Activated B cell treated with CpG ODN at 0.5 μM for 24 hours (primary cell): ENCODE measurements at regions not wholly inside any gene's neighbourhood (a gene's known extent, or its start where the extent isn't known, plus 50 kb on each side); places are given as distances from the start of the nearest gene placed in this dataset.

ENCODE experiments used
- ATAC-seq: fragments of 200-7000 bp; cut with Tn5 transposase; one replicate; pipeline ENCODE4 v1.10.0; 2021; ENCODE audit warnings: low read depth, mild to moderate bottlenecking, moderate library complexity
- CTCF ChIA-PET: fragments of 350-600 bp; sonication (Branson Sonifier 250); formaldehyde crosslinking; loops from one replicate; lab custom pipeline; 2021; ENCODE audit warnings: antibody characterized with exemption; lab: Charles Lee
- POLR2A ChIA-PET: fragments of 350-600 bp; sonication (Branson Sonifier 250); formaldehyde crosslinking; loops from one replicate; lab custom pipeline; 2021; ENCODE audit warnings: antibody characterized with exemption; lab: Charles Lee
- DNase-seq: peaks from one replicate; pipeline ENCODE4 v3.0.0; 2022
- H3K27ac Mint-ChIP-seq: one replicate; pipeline ENCODE4 v1.8.0; 2020; ENCODE audit warnings: mixed read lengths
- H3K27me3 Mint-ChIP-seq: one replicate; pipeline ENCODE4 v1.8.0; 2021; ENCODE audit warnings: mixed read lengths
- H3K36me3 Mint-ChIP-seq: one replicate; pipeline ENCODE4 v1.8.0; 2021; ENCODE audit warnings: low read depth, mixed read lengths
- H3K4me1 Mint-ChIP-seq: one replicate; pipeline ENCODE4 v1.8.0; 2021; ENCODE audit warnings: mixed read lengths
- H3K4me3 Mint-ChIP-seq: one replicate; pipeline ENCODE4 v1.8.0; 2020; ENCODE audit warnings: mild to moderate bottlenecking, mixed read lengths
- H3K9me3 Mint-ChIP-seq: one replicate; pipeline ENCODE4 v1.8.0; 2020; ENCODE audit warnings: mixed read lengths
- intact Hi-C: fragments of 100-400 bp; cut with micrococcal nuclease; formaldehyde crosslinking; loops from one replicate; pipeline ENCODE4 v1.15.1; 2024
- TF ChIP-seq, protein P1 (sequence below): fragments of 200-600 bp; IDR thresholded peaks from one replicate; pipeline ENCODE4 v1.8.0; 2022; ENCODE audit warnings: antibody characterized with exemption, mild to moderate bottlenecking

- DNase-seq (no peak), ATAC-seq (no peak)
- TF ChIP-seq, protein P1, sequence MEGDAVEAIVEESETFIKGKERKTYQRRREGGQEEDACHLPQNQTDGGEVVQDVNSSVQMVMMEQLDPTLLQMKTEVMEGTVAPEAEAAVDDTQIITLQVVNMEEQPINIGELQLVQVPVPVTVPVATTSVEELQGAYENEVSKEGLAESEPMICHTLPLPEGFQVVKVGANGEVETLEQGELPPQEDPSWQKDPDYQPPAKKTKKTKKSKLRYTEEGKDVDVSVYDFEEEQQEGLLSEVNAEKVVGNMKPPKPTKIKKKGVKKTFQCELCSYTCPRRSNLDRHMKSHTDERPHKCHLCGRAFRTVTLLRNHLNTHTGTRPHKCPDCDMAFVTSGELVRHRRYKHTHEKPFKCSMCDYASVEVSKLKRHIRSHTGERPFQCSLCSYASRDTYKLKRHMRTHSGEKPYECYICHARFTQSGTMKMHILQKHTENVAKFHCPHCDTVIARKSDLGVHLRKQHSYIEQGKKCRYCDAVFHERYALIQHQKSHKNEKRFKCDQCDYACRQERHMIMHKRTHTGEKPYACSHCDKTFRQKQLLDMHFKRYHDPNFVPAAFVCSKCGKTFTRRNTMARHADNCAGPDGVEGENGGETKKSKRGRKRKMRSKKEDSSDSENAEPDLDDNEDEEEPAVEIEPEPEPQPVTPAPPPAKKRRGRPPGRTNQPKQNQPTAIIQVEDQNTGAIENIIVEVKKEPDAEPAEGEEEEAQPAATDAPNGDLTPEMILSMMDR = no peak
- Mint-ChIP-seq H3K4me3 (no peak overlapping the region), H3K36me3 (no peaks in the 10 kb centered on the region), H3K27ac (no peak overlapping the region), H3K9me3 (peaks cover 6% of the 10 kb centered on the region), H3K4me1 (no peaks in the 10 kb centered on the region), H3K27me3 (no peaks in the 10 kb centered on the region)
- ChIA-PET POLR2A (no interaction called here), CTCF (no interaction called here)
- intact Hi-C loops = no loop called here
These were observed 719.3 kb downstream of the NR2F1-AS1 start for GRCh38 chr5:92861531-92862285.

- DNase-seq (no peak), ATAC-seq (no peak)
- CTCF ChIA-PET = no interaction called here
- H3K4me3 Mint-ChIP-seq = no peak overlapping the region
- H3K4me1 Mint-ChIP-seq = no peaks in the 10 kb centered on the region
- H3K9me3 Mint-ChIP-seq = peaks cover 3% of the 10 kb centered on the region
- H3K36me3 Mint-ChIP-seq = no peaks in the 10 kb centered on the region
- H3K27ac Mint-ChIP-seq = no peak overlapping the region
- TF ChIP-seq, protein P1 = no peak
- intact Hi-C loops = no loop called here
- POLR2A ChIA-PET = no interaction called here
- H3K27me3 Mint-ChIP-seq = no peaks in the 10 kb centered on the region
These were observed 721.0 kb downstream of the NR2F1-AS1 start for GRCh38 chr5:92860061-92860460.

- no peak overlapping the region for H3K4me3 Mint-ChIP-seq
- no peak overlapping the region for H3K27ac Mint-ChIP-seq
- no peak for ATAC-seq
- intact Hi-C loops = no loop called here
- no peaks in the 10 kb centered on the region for H3K36me3 Mint-ChIP-seq
- no peak for DNase-seq
- TF ChIP-seq, protein P1 = no peak
- ChIA-PET POLR2A (no interaction called here), CTCF (no interaction called here)
- no peaks in the 10 kb centered on the region for H3K4me1 Mint-ChIP-seq
- no peaks in the 10 kb centered on the region for H3K9me3 Mint-ChIP-seq
- no peaks in the 10 kb centered on the region for H3K27me3 Mint-ChIP-seq
These were observed 728.8 kb downstream of the NR2F1-AS1 start for GRCh38 chr5:92852219-92852618.

- no peak for ATAC-seq
- H3K36me3 Mint-ChIP-seq = no peaks in the 10 kb centered on the region
- intact Hi-C loops = no loop called here
- CTCF ChIA-PET = no interaction called here
- TF ChIP-seq, protein P1 = no peak
- H3K9me3 Mint-ChIP-seq = no peaks in the 10 kb centered on the region
- POLR2A ChIA-PET = no interaction called here
- DNase-seq = no peak
- no peak overlapping the region for H3K4me3 Mint-ChIP-seq
- no peaks in the 10 kb centered on the region for H3K27me3 Mint-ChIP-seq
- no peak overlapping the region for H3K27ac Mint-ChIP-seq
- no peaks in the 10 kb centered on the region for H3K4me1 Mint-ChIP-seq
These were observed 730.1 kb downstream of the NR2F1-AS1 start for GRCh38 chr5:92850886-92851285.

GRCh38 chr5:92849756-92850155, 731.3 kb downstream of the NR2F1-AS1 start:
- POLR2A ChIA-PET = no interaction called here

More at GRCh38 chr5:92849756-92850155, 731.3 kb downstream of the NR2F1-AS1 start:
- Mint-ChIP-seq H3K4me3 (no peak overlapping the region), H3K36me3 (no peaks in the 10 kb centered on the region), H3K9me3 (no peaks in the 10 kb centered on the region), H3K27me3 (no peaks in the 10 kb centered on the region), H3K27ac (no peak overlapping the region), H3K4me1 (no peaks in the 10 kb centered on the region)
- no peak for ATAC-seq
- intact Hi-C loops = no loop called here
- TF ChIP-seq, protein P1 = no peak
- DNase-seq = no peak
- CTCF ChIA-PET = no interaction called here
